ENCODE measurements at regions not wholly inside any gene's neighbourhood (a gene's known extent, or its start where the extent isn't known, plus 50 kb on each side); places are given as distances from the start of the nearest gene placed in this dataset.

- peaks cover 5% of the 10 kb centered on the region for H3K27me3 ChIP-seq (ENCODE audit: control insufficient read depth, insufficient read depth, low read length)
- H3K4me1 ChIP-seq (ENCODE audit: control insufficient read depth, insufficient read depth, low read length), result no peaks in the 10 kb centered on the region
- DNase-seq, result no peak
- no peaks in the 10 kb centered on the region for H3K36me3 ChIP-seq (ENCODE audit: control insufficient read depth, insufficient read depth, low read length)
- no peak overlapping the region for H3K4me3 ChIP-seq (ENCODE audit: low read length)
- WGBS (ENCODE audit: insufficient coverage), result 40% methylated on average over 1 of the region's 3 CpGs
- H3K27ac ChIP-seq (ENCODE audit: low read length), result no peak overlapping the region
- H3K9me3 ChIP-seq (replicated peaks; ENCODE audit: control insufficient read depth, low read depth, low read length), result no peaks in the 10 kb centered on the region
These were observed 86.1 kb upstream of the BZW1 start for GRCh38 chr2:200725596-200725995.

GRCh38 chr2:200728630-200729029, 83.1 kb upstream of the BZW1 start:
- no CpG with 5 or more reads among the region's 1 CpG for WGBS (ENCODE audit: insufficient coverage)
- no peaks in the 10 kb centered on the region for H3K9me3 ChIP-seq (replicated peaks; ENCODE audit: control insufficient read depth, low read depth, low read length)
- no peaks in the 10 kb centered on the region for H3K4me1 ChIP-seq (ENCODE audit: control insufficient read depth, insufficient read depth, low read length)
- H3K36me3 ChIP-seq (ENCODE audit: control insufficient read depth, insufficient read depth, low read length), result no peaks in the 10 kb centered on the region
- H3K27me3 ChIP-seq (ENCODE audit: control insufficient read depth, insufficient read depth, low read length), result peaks cover 5% of the 10 kb centered on the region
- H3K4me3 ChIP-seq (ENCODE audit: low read length), result no peak overlapping the region
- no peak for DNase-seq
- H3K27ac ChIP-seq (ENCODE audit: low read length), result no peak overlapping the region

GRCh38 chr2:200730302-200730701, 81.4 kb upstream of the BZW1 start:
- H3K36me3 ChIP-seq (ENCODE audit: control insufficient read depth, insufficient read depth, low read length), result no peaks in the 10 kb centered on the region
- DNase-seq, result no peak
- no peak overlapping the region for H3K4me3 ChIP-seq (ENCODE audit: low read length)
- H3K27me3 ChIP-seq (ENCODE audit: control insufficient read depth, insufficient read depth, low read length), result peaks cover 3% of the 10 kb centered on the region
- 83% methylated on average over 1 of the region's 2 CpGs for WGBS (ENCODE audit: insufficient coverage)
- no peak overlapping the region for H3K27ac ChIP-seq (ENCODE audit: low read length)
- no peaks in the 10 kb centered on the region for H3K9me3 ChIP-seq (replicated peaks; ENCODE audit: control insufficient read depth, low read depth, low read length)
- H3K4me1 ChIP-seq (ENCODE audit: control insufficient read depth, insufficient read depth, low read length), result no peaks in the 10 kb centered on the region

GRCh38 chr2:200730960-200731359, 80.8 kb upstream of the BZW1 start:
- H3K27me3 ChIP-seq (ENCODE audit: control insufficient read depth, insufficient read depth, low read length), result no peaks in the 10 kb centered on the region
- no peak overlapping the region for H3K4me3 ChIP-seq (ENCODE audit: low read length)
- DNase-seq, result no peak
- WGBS (ENCODE audit: insufficient coverage), result 67% methylated on average over 1 of the region's 3 CpGs
- H3K4me1 ChIP-seq (ENCODE audit: control insufficient read depth, insufficient read depth, low read length), result no peaks in the 10 kb centered on the region
- H3K9me3 ChIP-seq (replicated peaks; ENCODE audit: control insufficient read depth, low read depth, low read length), result no peaks in the 10 kb centered on the region
- H3K36me3 ChIP-seq (ENCODE audit: control insufficient read depth, insufficient read depth, low read length), result no peaks in the 10 kb centered on the region
- H3K27ac ChIP-seq (ENCODE audit: low read length), result no peak overlapping the region

GRCh38 chr2:200732866-200733265, 78.8 kb upstream of the BZW1 start:
- H3K27me3 ChIP-seq (ENCODE audit: control insufficient read depth, insufficient read depth, low read length), result no peaks in the 10 kb centered on the region
- H3K9me3 ChIP-seq (replicated peaks; ENCODE audit: control insufficient read depth, low read depth, low read length), result no peaks in the 10 kb centered on the region
- no peak for DNase-seq
- no peaks in the 10 kb centered on the region for H3K36me3 ChIP-seq (ENCODE audit: control insufficient read depth, insufficient read depth, low read length)
- H3K4me1 ChIP-seq (ENCODE audit: control insufficient read depth, insufficient read depth, low read length), result no peaks in the 10 kb centered on the region
- no CpG with 5 or more reads among the region's 2 CpGs for WGBS (ENCODE audit: insufficient coverage)
- no peak overlapping the region for H3K27ac ChIP-seq (ENCODE audit: low read length)
- H3K4me3 ChIP-seq (ENCODE audit: low read length), result no peak overlapping the region

GRCh38 chr2:200733713-200734198, 78.0 kb upstream of the BZW1 start:
- Histone ChIP-seq H3K9me3 (replicated peaks; ENCODE audit: control insufficient read depth, low read depth, low read length) (no peaks in the 10 kb centered on the region), H3K27me3 (ENCODE audit: control insufficient read depth, insufficient read depth, low read length) (no peaks in the 10 kb centered on the region), H3K4me3 (ENCODE audit: low read length) (no peak overlapping the region), H3K36me3 (ENCODE audit: control insufficient read depth, insufficient read depth, low read length) (no peaks in the 10 kb centered on the region), H3K4me1 (ENCODE audit: control insufficient read depth, insufficient read depth, low read length) (no peaks in the 10 kb centered on the region), H3K27ac (ENCODE audit: low read length) (no peak overlapping the region)
- DNase-seq, result no peak
- no CpG with 5 or more reads among the region's 3 CpGs for WGBS (ENCODE audit: insufficient coverage)

GRCh38 chr2:200735061-200735460, 76.6 kb upstream of the BZW1 start:
- H3K9me3 ChIP-seq (replicated peaks; ENCODE audit: control insufficient read depth, low read depth, low read length), result no peaks in the 10 kb centered on the region
- H3K27ac ChIP-seq (ENCODE audit: low read length), result no peak overlapping the region
- no peak for DNase-seq
- H3K27me3 ChIP-seq (ENCODE audit: control insufficient read depth, insufficient read depth, low read length), result no peaks in the 10 kb centered on the region
- H3K4me1 ChIP-seq (ENCODE audit: control insufficient read depth, insufficient read depth, low read length), result no peaks in the 10 kb centered on the region
- H3K4me3 ChIP-seq (ENCODE audit: low read length), result no peak overlapping the region
- no peaks in the 10 kb centered on the region for H3K36me3 ChIP-seq (ENCODE audit: control insufficient read depth, insufficient read depth, low read length)
- no CpG with 5 or more reads among the region's 3 CpGs for WGBS (ENCODE audit: insufficient coverage)

- Histone ChIP-seq H3K27me3 (ENCODE audit: control insufficient read depth, insufficient read depth, low read length) (no peaks in the 10 kb centered on the region), H3K4me1 (ENCODE audit: control insufficient read depth, insufficient read depth, low read length) (peaks cover 4% of the 10 kb centered on the region), H3K36me3 (ENCODE audit: control insufficient read depth, insufficient read depth, low read length) (no peaks in the 10 kb centered on the region), H3K4me3 (ENCODE audit: low read length) (no peak overlapping the region), H3K9me3 (replicated peaks; ENCODE audit: control insufficient read depth, low read depth, low read length) (no peaks in the 10 kb centered on the region), H3K27ac (ENCODE audit: low read length) (no peak overlapping the region)
- 20% methylated on average over 3 of the region's 6 CpGs for WGBS (ENCODE audit: insufficient coverage)
- DNase-seq, result no peak
These were observed 75.0 kb upstream of the BZW1 start for GRCh38 chr2:200736646-200737274.

GRCh38 chr2:200737585-200737984, 74.1 kb upstream of the BZW1 start:
- no peaks in the 10 kb centered on the region for H3K36me3 ChIP-seq (ENCODE audit: control insufficient read depth, insufficient read depth, low read length)
- DNase-seq, result no peak
- no peaks in the 10 kb centered on the region for H3K9me3 ChIP-seq (replicated peaks; ENCODE audit: control insufficient read depth, low read depth, low read length)
- no peak overlapping the region for H3K4me3 ChIP-seq (ENCODE audit: low read length)
- H3K27me3 ChIP-seq (ENCODE audit: control insufficient read depth, insufficient read depth, low read length), result no peaks in the 10 kb centered on the region
- WGBS (ENCODE audit: insufficient coverage), result 100% methylated on average over 2 of the region's 4 CpGs
- peaks cover 10% of the 10 kb centered on the region for H3K4me1 ChIP-seq (ENCODE audit: control insufficient read depth, insufficient read depth, low read length)
- H3K27ac ChIP-seq (ENCODE audit: low read length), result no peak overlapping the region

- DNase-seq, result no peak
- H3K27ac ChIP-seq (ENCODE audit: low read length), result no peak overlapping the region
- 55% methylated on average over 4 of the region's 7 CpGs for WGBS (ENCODE audit: insufficient coverage)
- peaks cover 14% of the 10 kb centered on the region for H3K4me1 ChIP-seq (ENCODE audit: control insufficient read depth, insufficient read depth, low read length)
- H3K4me3 ChIP-seq (ENCODE audit: low read length), result no peak overlapping the region
- no peaks in the 10 kb centered on the region for H3K9me3 ChIP-seq (replicated peaks; ENCODE audit: control insufficient read depth, low read depth, low read length)
- H3K27me3 ChIP-seq (ENCODE audit: control insufficient read depth, insufficient read depth, low read length), result no peaks in the 10 kb centered on the region
- H3K36me3 ChIP-seq (ENCODE audit: control insufficient read depth, insufficient read depth, low read length), result no peaks in the 10 kb centered on the region
These were observed 73.1 kb upstream of the BZW1 start for GRCh38 chr2:200738590-200738989.

GRCh38 chr2:200740907-200741306, 70.8 kb upstream of the BZW1 start:
- H3K9me3 ChIP-seq (replicated peaks; ENCODE audit: control insufficient read depth, low read depth, low read length), result no peaks in the 10 kb centered on the region
- H3K4me3 ChIP-seq (ENCODE audit: low read length), result no peak overlapping the region
- no peak for DNase-seq
- 40% methylated on average over 1 of the region's 6 CpGs for WGBS (ENCODE audit: insufficient coverage)
- no peaks in the 10 kb centered on the region for H3K36me3 ChIP-seq (ENCODE audit: control insufficient read depth, insufficient read depth, low read length)
- no peak overlapping the region for H3K27ac ChIP-seq (ENCODE audit: low read length)
- peaks cover 14% of the 10 kb centered on the region for H3K4me1 ChIP-seq (ENCODE audit: control insufficient read depth, insufficient read depth, low read length)
- H3K27me3 ChIP-seq (ENCODE audit: control insufficient read depth, insufficient read depth, low read length), result no peaks in the 10 kb centered on the region
